ENCODE measurements at regions not wholly inside any gene's neighbourhood (a gene's known extent, or its start where the extent isn't known, plus 50 kb on each side); places are given as distances from the start of the nearest gene placed in this dataset.

DNA sequence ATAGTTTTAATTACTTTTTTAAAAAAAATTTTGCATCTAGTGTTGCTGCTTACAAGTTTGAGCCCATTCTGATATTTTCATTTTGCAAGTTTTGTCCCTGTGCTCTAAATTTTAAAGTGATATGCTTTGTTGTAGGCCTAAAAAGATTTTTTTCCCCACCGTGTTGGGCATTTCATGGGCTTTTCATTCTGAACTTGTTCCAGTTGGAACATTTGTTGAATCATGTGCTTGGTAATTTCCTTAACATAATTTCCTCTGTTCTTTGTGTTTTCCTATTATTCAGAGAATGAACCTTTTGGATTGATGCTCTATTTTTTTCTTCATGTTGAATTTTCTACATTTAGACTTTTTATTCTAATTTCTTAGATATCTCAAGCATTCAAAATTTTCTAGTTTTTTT, 206.4 kb upstream of the SPRY2 start:
- WGBS, 2 donors = 79% methylated on average over 1 of the region's 1 CpG
- H3K27ac ChIP-seq = peak overlapping the region in 1 of 4 donors; percentile 8
- intact Hi-C loops (cut with DNase I) = no loop called here

DNA sequence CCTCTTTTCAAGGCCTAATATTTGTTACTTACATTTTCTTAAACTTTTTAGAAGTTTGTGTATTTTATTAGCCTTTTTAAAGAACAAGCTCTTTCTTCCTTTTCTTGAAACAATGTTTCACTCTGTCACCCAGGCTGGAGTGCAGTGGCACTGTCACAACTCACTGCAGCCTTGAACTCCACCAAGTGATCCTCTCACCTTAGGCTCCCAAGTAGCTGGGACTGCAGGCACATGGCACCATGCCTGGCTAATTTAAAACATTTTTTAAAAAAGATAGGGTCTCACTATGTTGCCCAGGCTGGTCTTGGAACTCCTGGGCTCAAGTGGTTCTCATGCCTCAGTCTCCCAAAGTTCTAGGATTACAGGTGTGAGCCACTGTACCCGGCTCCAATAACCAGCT, 192.2 kb upstream of the SPRY2 start:
- no peaks in the 10 kb centered on the region for H3K27me3 ChIP-seq
- intact Hi-C loops (cut with DNase I) = no loop called here
- H3K4me3 ChIP-seq = no peak overlapping the region
- peaks cover 0 to 5% (median 0%) of the 10 kb centered on the region in 4 donors for H3K9me3 ChIP-seq
- no peak overlapping the region for H3K27ac ChIP-seq
- H3K4me1 ChIP-seq = no peaks in the 10 kb centered on the region
- no peaks in the 10 kb centered on the region for H3K36me3 ChIP-seq
- WGBS, 2 donors = 93 to 96% methylated on average over 1 of the region's 1 CpG
- TF ChIP-seq EP300 (IDR thresholded peaks at IDR 0.05) (no peak), POLR2AphosphoS5 (IDR thresholded peaks at IDR 0.05) (no peak), POLR2A (IDR thresholded peaks at IDR 0.05) (no peak)
- TF ChIP-seq, protein P1, sequence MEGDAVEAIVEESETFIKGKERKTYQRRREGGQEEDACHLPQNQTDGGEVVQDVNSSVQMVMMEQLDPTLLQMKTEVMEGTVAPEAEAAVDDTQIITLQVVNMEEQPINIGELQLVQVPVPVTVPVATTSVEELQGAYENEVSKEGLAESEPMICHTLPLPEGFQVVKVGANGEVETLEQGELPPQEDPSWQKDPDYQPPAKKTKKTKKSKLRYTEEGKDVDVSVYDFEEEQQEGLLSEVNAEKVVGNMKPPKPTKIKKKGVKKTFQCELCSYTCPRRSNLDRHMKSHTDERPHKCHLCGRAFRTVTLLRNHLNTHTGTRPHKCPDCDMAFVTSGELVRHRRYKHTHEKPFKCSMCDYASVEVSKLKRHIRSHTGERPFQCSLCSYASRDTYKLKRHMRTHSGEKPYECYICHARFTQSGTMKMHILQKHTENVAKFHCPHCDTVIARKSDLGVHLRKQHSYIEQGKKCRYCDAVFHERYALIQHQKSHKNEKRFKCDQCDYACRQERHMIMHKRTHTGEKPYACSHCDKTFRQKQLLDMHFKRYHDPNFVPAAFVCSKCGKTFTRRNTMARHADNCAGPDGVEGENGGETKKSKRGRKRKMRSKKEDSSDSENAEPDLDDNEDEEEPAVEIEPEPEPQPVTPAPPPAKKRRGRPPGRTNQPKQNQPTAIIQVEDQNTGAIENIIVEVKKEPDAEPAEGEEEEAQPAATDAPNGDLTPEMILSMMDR (IDR thresholded peaks at IDR 0.05) = no peak
- no peak for DNase-seq

More for the DNA sequence above, 206.4 kb upstream of the SPRY2 start:
- no peak for DNase-seq
- TF ChIP-seq POLR2A (IDR thresholded peaks at IDR 0.05) = no peak
- TF ChIP-seq POLR2AphosphoS5 (IDR thresholded peaks at IDR 0.05) = no peak
- TF ChIP-seq EP300 (IDR thresholded peaks at IDR 0.05) = no peak
- TF ChIP-seq, protein P1 (IDR thresholded peaks at IDR 0.05) = no peak
- Histone ChIP-seq H3K9me3 (peaks cover 0 to 4% (median 0%) of the 10 kb centered on the region in 4 donors), H3K27me3 (no peaks in the 10 kb centered on the region), H3K4me1 (peaks cover 0 to 12% (median 5%) of the 10 kb centered on the region in 4 donors), H3K4me3 (no peak overlapping the region), H3K36me3 (no peaks in the 10 kb centered on the region)

DNA sequence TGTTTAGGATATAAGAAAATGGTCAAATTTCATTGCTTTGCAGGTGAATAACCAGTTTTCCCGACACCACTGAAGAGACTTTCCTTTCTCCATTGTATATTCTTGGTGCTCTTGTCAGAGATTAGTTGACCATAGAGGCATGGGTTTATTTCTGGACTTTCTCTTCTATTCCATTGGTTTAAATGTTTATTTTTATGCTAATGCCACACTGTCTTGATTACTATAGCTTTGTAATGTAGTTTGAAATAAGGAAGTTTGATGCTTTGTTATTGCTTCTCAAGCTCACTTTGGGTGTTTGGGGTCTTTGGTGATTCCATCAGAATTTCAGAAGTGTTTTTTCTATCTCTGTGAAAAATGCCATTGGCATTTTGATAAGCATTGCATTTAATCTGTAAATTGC, 190.0 kb upstream of the SPRY2 start:
- no peak overlapping the region for H3K4me3 ChIP-seq
- H3K9me3 ChIP-seq = peaks cover 0 to 5% (median 0%) of the 10 kb centered on the region in 4 donors
- DNase-seq = no peak
- 84 to 98% methylated on average over 1 of the region's 1 CpG for WGBS, 2 donors
- H3K4me1 ChIP-seq = no peaks in the 10 kb centered on the region
- intact Hi-C loops (cut with DNase I) = no loop called here
- no peaks in the 10 kb centered on the region for H3K27me3 ChIP-seq
- H3K36me3 ChIP-seq = no peaks in the 10 kb centered on the region
- H3K27ac ChIP-seq = no peak overlapping the region
- TF ChIP-seq POLR2AphosphoS5 (IDR thresholded peaks at IDR 0.05) = no peak
- TF ChIP-seq, protein P1 (IDR thresholded peaks at IDR 0.05) = no peak
- TF ChIP-seq EP300 (IDR thresholded peaks at IDR 0.05) = no peak
- TF ChIP-seq POLR2A (IDR thresholded peaks at IDR 0.05) = no peak

DNA sequence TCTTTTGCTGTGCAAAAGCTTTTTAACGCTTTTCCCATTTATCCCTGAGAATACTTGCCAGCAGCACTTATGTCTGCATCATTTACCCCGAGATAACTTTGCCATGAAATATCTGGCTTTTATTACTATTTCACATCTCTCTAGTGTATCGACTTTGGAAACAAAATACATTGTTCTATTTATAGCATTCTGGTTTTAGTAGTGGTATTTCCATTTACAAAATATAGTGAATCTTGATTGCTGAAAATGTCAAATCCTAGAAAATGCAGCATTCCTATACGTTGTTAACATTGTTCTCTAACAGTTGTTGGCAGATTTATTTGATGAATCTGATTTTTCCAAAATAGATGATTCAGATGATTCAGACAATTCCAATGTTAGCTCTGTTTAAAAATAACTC, 189.3 kb upstream of the SPRY2 start:
- no peak for DNase-seq
- H3K27me3 ChIP-seq = no peaks in the 10 kb centered on the region
- H3K9me3 ChIP-seq = peaks cover 0 to 5% (median 0%) of the 10 kb centered on the region in 4 donors
- no peaks in the 10 kb centered on the region for H3K36me3 ChIP-seq
- intact Hi-C loops (cut with DNase I) = no loop called here
- H3K4me1 ChIP-seq = no peaks in the 10 kb centered on the region
- no peak overlapping the region for H3K4me3 ChIP-seq
- 84 to 89% methylated on average over 4 of the region's 4 CpGs for WGBS, 2 donors
- no peak overlapping the region for H3K27ac ChIP-seq
- no peak for TF ChIP-seq POLR2A (IDR thresholded peaks at IDR 0.05)
- TF ChIP-seq, protein P1 (IDR thresholded peaks at IDR 0.05) = no peak
- TF ChIP-seq POLR2AphosphoS5 (IDR thresholded peaks at IDR 0.05) = no peak
- TF ChIP-seq EP300 (IDR thresholded peaks at IDR 0.05) = no peak

DNA sequence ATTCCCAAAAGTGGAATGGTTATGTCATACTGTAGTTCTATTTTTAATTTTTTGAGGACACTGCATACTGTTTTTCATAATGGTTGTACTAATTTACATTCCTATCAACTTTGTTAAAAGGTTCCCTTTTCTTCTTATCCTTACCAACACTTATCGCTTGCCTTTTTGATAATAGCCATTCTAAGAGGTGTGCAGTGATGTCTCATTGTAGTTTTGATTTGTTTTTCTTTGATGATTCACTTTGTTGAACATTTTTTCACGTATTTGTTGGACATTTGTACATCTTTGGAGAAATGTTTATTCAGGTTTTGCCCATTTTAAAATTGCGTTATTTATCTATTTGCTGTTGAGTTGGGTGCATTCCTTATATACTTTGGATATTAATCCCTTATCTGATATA, 188.8 kb upstream of the SPRY2 start:
- WGBS, 2 donors = 77 to 88% methylated on average over 3 of the region's 3 CpGs
- intact Hi-C loops (cut with DNase I) = no loop called here
- Histone ChIP-seq H3K9me3 (peaks cover 0 to 5% (median 0%) of the 10 kb centered on the region in 4 donors), H3K4me3 (no peak overlapping the region), H3K4me1 (no peaks in the 10 kb centered on the region), H3K27me3 (no peaks in the 10 kb centered on the region), H3K36me3 (no peaks in the 10 kb centered on the region), H3K27ac (no peak overlapping the region)
- TF ChIP-seq, protein P1 (IDR thresholded peaks at IDR 0.05) = no peak
- TF ChIP-seq POLR2AphosphoS5 (IDR thresholded peaks at IDR 0.05) (no peak), EP300 (IDR thresholded peaks at IDR 0.05) (no peak), POLR2A (IDR thresholded peaks at IDR 0.05) (no peak)
- DNase-seq = no peak

Measured in sigmoid colon (tissue), 6 donors.